ENCODE measurements at regions not wholly inside any gene's neighbourhood (a gene's known extent, or its start where the extent isn't known, plus 50 kb on each side); places are given as distances from the start of the nearest gene placed in this dataset.

DNA sequence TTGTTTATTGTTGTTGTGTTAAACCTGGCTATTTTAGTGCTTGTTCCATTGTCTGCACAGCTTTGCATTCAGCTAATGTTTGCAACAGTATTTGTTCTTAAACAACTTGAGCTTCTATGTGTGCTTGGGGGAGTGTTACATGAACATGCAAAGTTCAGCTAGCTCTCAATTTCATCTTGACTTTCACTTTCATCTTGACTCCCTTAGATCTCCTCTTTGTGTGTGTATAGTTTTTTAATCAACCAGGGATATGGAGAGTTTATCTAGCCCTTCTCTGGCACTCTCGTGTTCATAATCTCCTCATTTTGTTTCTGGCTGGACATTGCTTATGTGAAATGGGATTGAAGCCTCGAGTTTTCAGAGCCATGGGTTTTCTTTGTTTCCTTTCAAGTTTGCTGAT, 212.4 kb upstream of the ZBTB20 start:
- CTCF ChIA-PET: no interaction called here
- DNase-seq (ENCODE audit: low read depth, low spot score): no peak
- Histone ChIP-seq H3K27me3 (ENCODE audit: control insufficient read depth, insufficient read depth, low read length) (no peaks in the 10 kb centered on the region), H3K4me3 (ENCODE audit: low read depth, low read length) (peak overlapping the region; percentile 5), H3K27ac (ENCODE audit: low read depth, low read length) (no peak overlapping the region), H3K9me3 (ENCODE audit: control insufficient read depth, insufficient read depth, low read length) (no peaks in the 10 kb centered on the region)
- TF ChIP-seq, protein P1, sequence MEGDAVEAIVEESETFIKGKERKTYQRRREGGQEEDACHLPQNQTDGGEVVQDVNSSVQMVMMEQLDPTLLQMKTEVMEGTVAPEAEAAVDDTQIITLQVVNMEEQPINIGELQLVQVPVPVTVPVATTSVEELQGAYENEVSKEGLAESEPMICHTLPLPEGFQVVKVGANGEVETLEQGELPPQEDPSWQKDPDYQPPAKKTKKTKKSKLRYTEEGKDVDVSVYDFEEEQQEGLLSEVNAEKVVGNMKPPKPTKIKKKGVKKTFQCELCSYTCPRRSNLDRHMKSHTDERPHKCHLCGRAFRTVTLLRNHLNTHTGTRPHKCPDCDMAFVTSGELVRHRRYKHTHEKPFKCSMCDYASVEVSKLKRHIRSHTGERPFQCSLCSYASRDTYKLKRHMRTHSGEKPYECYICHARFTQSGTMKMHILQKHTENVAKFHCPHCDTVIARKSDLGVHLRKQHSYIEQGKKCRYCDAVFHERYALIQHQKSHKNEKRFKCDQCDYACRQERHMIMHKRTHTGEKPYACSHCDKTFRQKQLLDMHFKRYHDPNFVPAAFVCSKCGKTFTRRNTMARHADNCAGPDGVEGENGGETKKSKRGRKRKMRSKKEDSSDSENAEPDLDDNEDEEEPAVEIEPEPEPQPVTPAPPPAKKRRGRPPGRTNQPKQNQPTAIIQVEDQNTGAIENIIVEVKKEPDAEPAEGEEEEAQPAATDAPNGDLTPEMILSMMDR (IDR thresholded peaks at IDR 0.05; ENCODE audit: low read depth, low read length): no peak
- POLR2A ChIA-PET: no interaction called here

DNA sequence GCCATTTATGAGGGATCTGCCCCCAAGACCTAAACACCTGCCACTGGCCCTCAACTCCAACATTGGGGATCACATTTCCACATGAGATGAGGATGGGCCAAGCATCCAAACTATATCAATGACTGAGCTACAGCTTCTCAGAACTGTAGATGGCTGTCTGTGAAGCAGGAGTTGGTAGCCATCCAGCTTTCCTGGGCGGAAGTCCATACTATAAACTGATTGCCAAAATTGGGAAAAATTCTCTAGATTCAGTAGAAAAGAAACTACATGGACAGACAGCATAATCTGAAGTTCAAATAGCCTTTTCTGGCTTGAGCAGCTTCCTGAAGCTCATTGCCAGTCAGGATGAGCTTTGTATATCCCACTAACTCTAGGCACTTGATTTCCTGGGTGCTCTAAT, 214.7 kb upstream of the ZBTB20 start:
- no peaks in the 10 kb centered on the region for H3K9me3 ChIP-seq (ENCODE audit: control insufficient read depth, insufficient read depth, low read length)
- H3K27me3 ChIP-seq (ENCODE audit: control insufficient read depth, insufficient read depth, low read length): no peaks in the 10 kb centered on the region
- TF ChIP-seq, protein P1 (IDR thresholded peaks at IDR 0.05; ENCODE audit: low read depth, low read length): no peak
- H3K27ac ChIP-seq (ENCODE audit: low read depth, low read length): no peak overlapping the region
- DNase-seq (ENCODE audit: low read depth, low spot score): no peak
- POLR2A ChIA-PET: interaction anchor here (0.7 kb wide), 1 partner anchor 972 kb away, joined by 3 read pairs; no protein-coding TSS in a partner anchor
- H3K4me3 ChIP-seq (ENCODE audit: low read depth, low read length): no peak overlapping the region
- CTCF ChIA-PET: no interaction called here

GRCh38 chr3:115363071-115363470, 216.0 kb upstream of the ZBTB20 start:
- POLR2A ChIA-PET: no interaction called here
- Histone ChIP-seq H3K27ac (ENCODE audit: low read depth, low read length) (no peak overlapping the region), H3K9me3 (ENCODE audit: control insufficient read depth, insufficient read depth, low read length) (no peaks in the 10 kb centered on the region), H3K27me3 (ENCODE audit: control insufficient read depth, insufficient read depth, low read length) (no peaks in the 10 kb centered on the region), H3K4me3 (ENCODE audit: low read depth, low read length) (no peak overlapping the region)
- CTCF ChIA-PET: interaction anchor here (0.6 kb wide), 1 partner anchor 26 kb away, joined by 3 read pairs; no protein-coding TSS in a partner anchor
- TF ChIP-seq, protein P1 (IDR thresholded peaks at IDR 0.05; ENCODE audit: low read depth, low read length): no peak
- DNase-seq (ENCODE audit: low read depth, low spot score): no peak

GRCh38 chr3:115369021-115369420, 221.9 kb upstream of the ZBTB20 start:
- H3K4me3 ChIP-seq (ENCODE audit: low read depth, low read length): no peak overlapping the region
- ChIA-PET POLR2A (no interaction called here), CTCF (no interaction called here)
- no peak for DNase-seq (ENCODE audit: low read depth, low spot score)
- H3K9me3 ChIP-seq (ENCODE audit: control insufficient read depth, insufficient read depth, low read length): no peaks in the 10 kb centered on the region
- no peak overlapping the region for H3K27ac ChIP-seq (ENCODE audit: low read depth, low read length)
- H3K27me3 ChIP-seq (ENCODE audit: control insufficient read depth, insufficient read depth, low read length): no peaks in the 10 kb centered on the region
- TF ChIP-seq, protein P1 (IDR thresholded peaks at IDR 0.05; ENCODE audit: low read depth, low read length): no peak

DNA sequence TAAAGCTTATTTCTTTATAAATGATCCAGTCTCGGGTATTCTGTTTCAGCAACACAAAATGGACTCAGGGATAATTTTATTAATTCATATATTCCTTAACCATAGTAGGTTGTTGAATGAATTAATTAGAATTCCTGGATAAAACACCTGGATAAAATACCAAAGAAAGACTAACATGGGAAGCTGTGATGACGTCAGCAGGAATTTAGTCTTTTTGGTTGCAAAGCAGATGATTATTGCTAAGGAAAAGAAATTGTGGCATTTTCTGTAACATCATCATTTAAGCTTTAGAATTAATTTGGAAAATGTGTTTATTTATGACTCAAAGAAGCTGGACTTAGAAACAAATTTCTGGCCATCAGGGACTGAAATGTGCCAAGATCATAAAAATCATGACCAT, 228.3 kb upstream of the ZBTB20 start:
- H3K9me3 ChIP-seq (ENCODE audit: control insufficient read depth, insufficient read depth, low read length): no peaks in the 10 kb centered on the region
- DNase-seq (ENCODE audit: low read depth, low spot score): no peak
- TF ChIP-seq, protein P1 (IDR thresholded peaks at IDR 0.05; ENCODE audit: low read depth, low read length): no peak
- no peaks in the 10 kb centered on the region for H3K27me3 ChIP-seq (ENCODE audit: control insufficient read depth, insufficient read depth, low read length)
- CTCF ChIA-PET: no interaction called here
- POLR2A ChIA-PET: no interaction called here
- H3K4me3 ChIP-seq (ENCODE audit: low read depth, low read length): no peak overlapping the region
- no peak overlapping the region for H3K27ac ChIP-seq (ENCODE audit: low read depth, low read length)

Data from AG04450 (cell line).